ENCODE measurements at regions not wholly inside any gene's neighbourhood (a gene's known extent, or its start where the extent isn't known, plus 50 kb on each side); places are given as distances from the start of the nearest gene placed in this dataset.

- POLR2A ChIA-PET (ENCODE audit: partially characterized antibody), result no interaction called here
- Mint-ChIP-seq H3K27ac (no peak overlapping the region), H3K27me3 (peaks cover 3 to 10% of the 10 kb centered on the region in 2 donors), H3K9me3 (peaks cover 0 to 6% (median under 1%) of the 10 kb centered on the region in 8 donors), H3K4me1 (no peaks in the 10 kb centered on the region), H3K36me3 (no peaks in the 10 kb centered on the region), H3K4me3 (no peak overlapping the region)
- CTCF ChIA-PET (ENCODE audit: partially characterized antibody), result no interaction called here
- no peaks in the 10 kb centered on the region for H3K9me3 ChIP-seq (ENCODE audit: control insufficient read depth in 1 of 2, low read length in 2 of 2)
- intact Hi-C loops (cut with micrococcal nuclease), result no loop called here
- no peak for DNase-seq
- H3K4me1 ChIP-seq (ENCODE audit: insufficient read depth, low read length), result no peaks in the 10 kb centered on the region
- H3K27ac ChIP-seq (ENCODE audit: low read depth, low read length), result no peak overlapping the region
- H3K27me3 ChIP-seq (ENCODE audit: insufficient read depth, low read length), result no peaks in the 10 kb centered on the region
- H3K36me3 ChIP-seq (ENCODE audit: insufficient read depth, low read length), result no peaks in the 10 kb centered on the region
- H3K4me3 ChIP-seq (ENCODE audit: low read length in 2 of 2), result no peak overlapping the region
Measured at GRCh38 chr20:40431611-40432010, 257.4 kb downstream of the MAFB start.

GRCh38 chr20:40431112-40431511, 257.9 kb downstream of the MAFB start:
- Mint-ChIP-seq H3K27me3 (peaks cover 3 to 10% of the 10 kb centered on the region in 2 donors), H3K4me1 (no peaks in the 10 kb centered on the region), H3K36me3 (no peaks in the 10 kb centered on the region), H3K27ac (no peak overlapping the region), H3K9me3 (peaks cover 0 to 6% (median under 1%) of the 10 kb centered on the region in 8 donors), H3K4me3 (no peak overlapping the region)
- no peaks in the 10 kb centered on the region for H3K36me3 ChIP-seq (ENCODE audit: insufficient read depth, low read length)
- H3K4me1 ChIP-seq (ENCODE audit: insufficient read depth, low read length), result no peaks in the 10 kb centered on the region
- ChIA-PET POLR2A (ENCODE audit: partially characterized antibody) (no interaction called here), CTCF (ENCODE audit: partially characterized antibody) (no interaction called here)
- H3K27ac ChIP-seq (ENCODE audit: low read depth, low read length), result no peak overlapping the region
- no peaks in the 10 kb centered on the region for H3K9me3 ChIP-seq (ENCODE audit: control insufficient read depth in 1 of 2, low read length in 2 of 2)
- H3K4me3 ChIP-seq (ENCODE audit: low read length in 2 of 2), result no peak overlapping the region
- H3K27me3 ChIP-seq (ENCODE audit: insufficient read depth, low read length), result no peaks in the 10 kb centered on the region
- intact Hi-C loops (cut with micrococcal nuclease), result no loop called here
- no peak for DNase-seq

- Histone ChIP-seq H3K36me3 (ENCODE audit: insufficient read depth, low read length) (no peaks in the 10 kb centered on the region), H3K27me3 (ENCODE audit: insufficient read depth, low read length) (no peaks in the 10 kb centered on the region), H3K9me3 (ENCODE audit: control insufficient read depth in 1 of 2, low read length in 2 of 2) (no peaks in the 10 kb centered on the region), H3K27ac (ENCODE audit: low read depth, low read length) (no peak overlapping the region), H3K4me1 (ENCODE audit: insufficient read depth, low read length) (no peaks in the 10 kb centered on the region), H3K4me3 (ENCODE audit: low read length in 2 of 2) (no peak overlapping the region)
- intact Hi-C loops (cut with micrococcal nuclease), result no loop called here
- Mint-ChIP-seq H3K27me3 (peaks cover 8 to 9% of the 10 kb centered on the region in 2 donors), H3K4me3 (no peak overlapping the region), H3K27ac (no peak overlapping the region), H3K36me3 (no peaks in the 10 kb centered on the region), H3K4me1 (no peaks in the 10 kb centered on the region), H3K9me3 (peaks cover 0 to 4% (median 0%) of the 10 kb centered on the region in 8 donors)
- DNase-seq, result no peak
- ChIA-PET CTCF (ENCODE audit: partially characterized antibody) (no interaction called here), POLR2A (ENCODE audit: partially characterized antibody) (no interaction called here)
Measured at GRCh38 chr20:40427026-40427425, 262.0 kb downstream of the MAFB start.

- POLR2A ChIA-PET (ENCODE audit: partially characterized antibody), result no interaction called here
Measured at GRCh38 chr20:40424695-40425094, 264.3 kb downstream of the MAFB start.

GRCh38 chr20:40422656-40423055, 266.4 kb downstream of the MAFB start:
- no peak overlapping the region for H3K27ac ChIP-seq (ENCODE audit: low read depth, low read length)
- H3K27me3 ChIP-seq (ENCODE audit: insufficient read depth, low read length), result no peaks in the 10 kb centered on the region
- no peak overlapping the region for H3K4me3 ChIP-seq (ENCODE audit: low read length in 2 of 2)
- Mint-ChIP-seq H3K4me1 (no peaks in the 10 kb centered on the region), H3K4me3 (no peak overlapping the region), H3K27me3 (peaks cover 1 to 8% of the 10 kb centered on the region in 2 donors), H3K9me3 (peaks cover 0 to 4% (median 0%) of the 10 kb centered on the region in 8 donors), H3K27ac (no peak overlapping the region), H3K36me3 (no peaks in the 10 kb centered on the region)
- intact Hi-C loops (cut with micrococcal nuclease), result no loop called here
- H3K4me1 ChIP-seq (ENCODE audit: insufficient read depth, low read length), result no peaks in the 10 kb centered on the region
- no peaks in the 10 kb centered on the region for H3K9me3 ChIP-seq (ENCODE audit: control insufficient read depth in 1 of 2, low read length in 2 of 2)
- no peak for DNase-seq
- ChIA-PET CTCF (ENCODE audit: partially characterized antibody) (interaction anchor here (1.1 kb wide), 1 partner anchor 29 kb away, joined by 3 read pairs; no protein-coding TSS in a partner anchor), POLR2A (ENCODE audit: partially characterized antibody) (no interaction called here)
- no peaks in the 10 kb centered on the region for H3K36me3 ChIP-seq (ENCODE audit: insufficient read depth, low read length)

More at GRCh38 chr20:40424695-40425094, 264.3 kb downstream of the MAFB start:
- no peak overlapping the region for H3K27ac ChIP-seq (ENCODE audit: low read depth, low read length)
- H3K36me3 ChIP-seq (ENCODE audit: insufficient read depth, low read length), result no peaks in the 10 kb centered on the region
- DNase-seq, result no peak
- intact Hi-C loops (cut with micrococcal nuclease), result no loop called here
- H3K4me1 ChIP-seq (ENCODE audit: insufficient read depth, low read length), result no peaks in the 10 kb centered on the region
- peaks cover 4 to 8% of the 10 kb centered on the region in 2 donors for H3K27me3 Mint-ChIP-seq
- H3K27ac Mint-ChIP-seq, result no peak overlapping the region
- peaks cover 0 to 4% (median 0%) of the 10 kb centered on the region in 8 donors for H3K9me3 Mint-ChIP-seq
- H3K9me3 ChIP-seq (ENCODE audit: control insufficient read depth in 1 of 2, low read length in 2 of 2), result no peaks in the 10 kb centered on the region
- CTCF ChIA-PET (ENCODE audit: partially characterized antibody), result no interaction called here
- no peaks in the 10 kb centered on the region for H3K27me3 ChIP-seq (ENCODE audit: insufficient read depth, low read length)
- H3K4me1 Mint-ChIP-seq, result no peaks in the 10 kb centered on the region
- no peak overlapping the region for H3K4me3 ChIP-seq (ENCODE audit: low read length in 2 of 2)
- H3K4me3 Mint-ChIP-seq, result no peak overlapping the region
- H3K36me3 Mint-ChIP-seq, result no peaks in the 10 kb centered on the region

- H3K9me3 Mint-ChIP-seq, result peaks cover 0 to 7% (median under 1%) of the 10 kb centered on the region in 8 donors
- no peaks in the 10 kb centered on the region for H3K27me3 Mint-ChIP-seq
- no peaks in the 10 kb centered on the region for H3K4me1 Mint-ChIP-seq
- CTCF ChIA-PET (ENCODE audit: partially characterized antibody), result no interaction called here
- H3K4me3 Mint-ChIP-seq, result no peak overlapping the region
- Histone ChIP-seq H3K9me3 (ENCODE audit: control insufficient read depth in 1 of 2, low read length in 2 of 2) (no peaks in the 10 kb centered on the region), H3K4me3 (ENCODE audit: low read length in 2 of 2) (no peak overlapping the region), H3K36me3 (ENCODE audit: insufficient read depth, low read length) (no peaks in the 10 kb centered on the region), H3K27ac (ENCODE audit: low read depth, low read length) (no peak overlapping the region), H3K27me3 (ENCODE audit: insufficient read depth, low read length) (no peaks in the 10 kb centered on the region), H3K4me1 (ENCODE audit: insufficient read depth, low read length) (no peaks in the 10 kb centered on the region)
- H3K27ac Mint-ChIP-seq, result no peak overlapping the region
- POLR2A ChIA-PET (ENCODE audit: partially characterized antibody), result no interaction called here
- no peaks in the 10 kb centered on the region for H3K36me3 Mint-ChIP-seq
- intact Hi-C loops (cut with micrococcal nuclease), result no loop called here
- no peak for DNase-seq
Measured at GRCh38 chr20:40416274-40416673, 272.8 kb downstream of the MAFB start.

GRCh38 chr20:40414843-40415615, 274.0 kb downstream of the MAFB start:
- H3K27ac Mint-ChIP-seq, result no peak overlapping the region
- H3K4me3 Mint-ChIP-seq, result no peak overlapping the region
- no peaks in the 10 kb centered on the region for H3K36me3 Mint-ChIP-seq
- Histone ChIP-seq H3K36me3 (ENCODE audit: insufficient read depth, low read length) (no peaks in the 10 kb centered on the region), H3K4me3 (ENCODE audit: low read length in 2 of 2) (no peak overlapping the region), H3K27me3 (ENCODE audit: insufficient read depth, low read length) (no peaks in the 10 kb centered on the region), H3K4me1 (ENCODE audit: insufficient read depth, low read length) (no peaks in the 10 kb centered on the region), H3K9me3 (ENCODE audit: control insufficient read depth in 1 of 2, low read length in 2 of 2) (no peaks in the 10 kb centered on the region), H3K27ac (ENCODE audit: low read depth, low read length) (no peak overlapping the region)
- ChIA-PET CTCF (ENCODE audit: partially characterized antibody) (no interaction called here), POLR2A (ENCODE audit: partially characterized antibody) (no interaction called here)
- no peak for DNase-seq
- H3K9me3 Mint-ChIP-seq, result peaks cover 0 to 7% (median under 1%) of the 10 kb centered on the region in 8 donors
- intact Hi-C loops (cut with micrococcal nuclease), result no loop called here
- no peaks in the 10 kb centered on the region for H3K4me1 Mint-ChIP-seq
- H3K27me3 Mint-ChIP-seq, result no peaks in the 10 kb centered on the region
